HL-60 (cell line): ENCODE measurements at regions not wholly inside any gene's neighbourhood (a gene's known extent, or its start where the extent isn't known, plus 50 kb on each side); places are given as distances from the start of the nearest gene placed in this dataset.

Experiments used
- DNase-seq, 2 experiments: peaks; one replicate each; pipeline ENCODE4 v3.0.0-alpha.2; 2010 to 2020; ENCODE audit warnings: low read depth in 1 of 2, low spot score in 1 of 2
- H3K27ac ChIP-seq: fragments of 250-450 bp; sonication (Bioruptor Pico); replicated peaks from 2 replicates; pipeline ENCODE4 v1.5.1; 2020; ENCODE audit warnings: mild to moderate bottlenecking, moderate library complexity
- H3K27me3 ChIP-seq: fragments of 250-450 bp; sonication (Bioruptor Pico); 2 replicates; pipeline ENCODE4 v1.5.1; 2021; ENCODE audit warnings: mild to moderate bottlenecking, moderate library complexity; ENCODE audit not compliant: insufficient read depth, poor library complexity, severe bottlenecking
- H3K4me3 ChIP-seq: replicated peaks from 2 replicates; pipeline ENCODE4 v1.5.1; 2011; ENCODE audit warnings: mild to moderate bottlenecking, control low read depth, low read length; ENCODE audit not compliant: insufficient read depth
- CTCF ChIP-seq: IDR thresholded peaks from one replicate; pipeline ENCODE4 v1.5.1; 2011; ENCODE audit warnings: low read length, control low read depth, inconsistent platforms; ENCODE audit not compliant: insufficient read depth
- GABPA ChIP-seq: IDR thresholded peaks from 2 replicates; pipeline ENCODE4 v1.6.1; 2012; ENCODE audit warnings: low read depth
- POLR2AphosphoS5 ChIP-seq: IDR thresholded peaks from 2 replicates; pipeline ENCODE4 v1.6.1; 2012; ENCODE audit warnings: low read depth
- REST ChIP-seq: IDR thresholded peaks from 2 replicates; pipeline ENCODE4 v1.6.1; 2012; ENCODE audit warnings: low read depth; ENCODE audit not compliant: insufficient replicate concordance
- SPI1 ChIP-seq: IDR thresholded peaks from 2 replicates; pipeline ENCODE4 v1.6.1; 2012; ENCODE audit warnings: low read depth, mild to moderate bottlenecking, borderline replicate concordance

GRCh38 chr11:15342163-15342562 lies 227.4 kb downstream of the INSC start:
- Histone ChIP-seq H3K27ac (no peak overlapping the region), H3K27me3 (peaks cover 3% of the 10 kb centered on the region), H3K4me3 (no peak overlapping the region)
- TF ChIP-seq GABPA = no peak
- no peak for TF ChIP-seq CTCF
- no peak for TF ChIP-seq POLR2AphosphoS5
- TF ChIP-seq REST = no peak
- no peak for TF ChIP-seq SPI1
- no peak for DNase-seq

- H3K27me3 ChIP-seq = peaks cover 3% of the 10 kb centered on the region
- no peak overlapping the region for H3K27ac ChIP-seq
Observed at GRCh38 chr11:15346907-15347306, 232.2 kb downstream of the INSC start.

More at GRCh38 chr11:15346907-15347306, 232.2 kb downstream of the INSC start:
- no peak for DNase-seq
- no peak overlapping the region for H3K4me3 ChIP-seq
- TF ChIP-seq GABPA = no peak
- TF ChIP-seq POLR2AphosphoS5 = no peak
- TF ChIP-seq SPI1 = no peak
- TF ChIP-seq REST = no peak
- no peak for TF ChIP-seq CTCF
